ENCODE measurements at regions not wholly inside any gene's neighbourhood (a gene's known extent, or its start where the extent isn't known, plus 50 kb on each side); places are given as distances from the start of the nearest gene placed in this dataset.

- no peak for TF ChIP-seq REST (IDR thresholded peaks at IDR 0.05; ENCODE audit: low read depth)
- TF ChIP-seq CTCF (IDR thresholded peaks at IDR 0.05 in 2 of 3, conservative IDR thresholded peaks at IDR 0.05 in 1 of 3; ENCODE audit: borderline replicate concordance in 1 of 3, insufficient read depth in 1 of 3, low read depth in 2 of 3, low read length in 2 of 3): no peak
- no peak for TF ChIP-seq FOSL1 (IDR thresholded peaks at IDR 0.05; ENCODE audit: low read depth)
Observed at GRCh38 chr7:84844771-84845170, 342.1 kb downstream of the SEMA3D start.

Data from HCT116 (cell line).